ENCODE measurements at regions not wholly inside any gene's neighbourhood (a gene's known extent, or its start where the extent isn't known, plus 50 kb on each side); places are given as distances from the start of the nearest gene placed in this dataset.
"Not testable (repeated sequence)": the region's sequence is repeated elsewhere in the genome, so short reads cannot be mapped to it uniquely, and the experiment has no call there.

GRCh38 chr12:83700838-83701237, 1014.1 kb downstream of the TMTC2 start:
- no peak overlapping the region for H3K4me2 ChIP-seq (replicated peaks; ENCODE audit: low read depth, low read length, poor library complexity, severe bottlenecking)
- no peaks in the 10 kb centered on the region for H3K9me3 Mint-ChIP-seq (ENCODE audit: insufficient read depth)
- no peaks in the 10 kb centered on the region for H3K36me3 ChIP-seq (replicated peaks in 1 of 2; ENCODE audit: control extremely low read depth in 1 of 2, control insufficient read depth in 1 of 2, extremely low read depth in 1 of 2, insufficient read depth in 2 of 2, low read length in 1 of 2)
- no peaks in the 10 kb centered on the region for H3K4me1 Mint-ChIP-seq
- H2AFZ ChIP-seq (ENCODE audit: insufficient read depth, low read depth, low read length, poor library complexity, severe bottlenecking): no peak overlapping the region
- no peak for DNase-seq
- H3K27ac ChIP-seq (ENCODE audit: low read length in 2 of 2): no peak overlapping the region
- TF ChIP-seq EZH2 (IDR thresholded peaks at IDR 0.05; ENCODE audit: borderline replicate concordance, insufficient read depth, low read depth, low read length, poor library complexity, severe bottlenecking) (no peak), CTCF (IDR thresholded peaks at IDR 0.05) (no peak)
- H3K4me3 Mint-ChIP-seq: no peak overlapping the region
- no peaks in the 10 kb centered on the region for H4K20me1 ChIP-seq (ENCODE audit: control insufficient read depth, insufficient read depth, low read length, poor library complexity, severe bottlenecking)
- H3K4me3 ChIP-seq (ENCODE audit: control extremely low read depth in 1 of 5, extremely low read depth in 1 of 5, insufficient read depth in 1 of 5, low read depth in 2 of 5, low read length in 4 of 5): no peak overlapping the region
- ChIA-PET CTCF (no interaction called here), POLR2A (no interaction called here)
- no peaks in the 10 kb centered on the region for H3K27me3 ChIP-seq (replicated peaks in 1 of 4; ENCODE audit: control extremely low read depth in 1 of 4, control insufficient read depth in 3 of 4, insufficient read depth in 4 of 4, low read length in 3 of 4)
- H3K9me3 ChIP-seq (ENCODE audit: control extremely low read depth in 1 of 3, control insufficient read depth in 2 of 3, insufficient read depth in 1 of 3, low read length in 2 of 3): peaks cover 0 to 14% (median 0%) of the 10 kb centered on the region in 3 donors
- WGBS (ENCODE audit: insufficient coverage): no CpG with 5 or more reads among the region's 2 CpGs
- no peaks in the 10 kb centered on the region for H3K79me2 ChIP-seq (ENCODE audit: control insufficient read depth, insufficient read depth, low read length)
- no peak for ATAC-seq (ENCODE audit: low read depth)
- no peak overlapping the region for H3K9ac ChIP-seq (ENCODE audit: low read length)
- H3K27me3 Mint-ChIP-seq: no peaks in the 10 kb centered on the region
- H3K27ac Mint-ChIP-seq: no peak overlapping the region
- intact Hi-C loops (cut with micrococcal nuclease): no loop called here
- no peaks in the 10 kb centered on the region for H3K4me1 ChIP-seq (ENCODE audit: control insufficient read depth in 2 of 2, insufficient read depth in 2 of 2, low read length in 2 of 2)

GRCh38 chr12:83696311-83696710, 1009.6 kb downstream of the TMTC2 start:
- 95% methylated on average over 10 of the region's 13 CpGs for WGBS (ENCODE audit: insufficient coverage)
- DNase-seq; H3K9ac ChIP-seq (ENCODE audit: low read length); H3K9me3 Mint-ChIP-seq (ENCODE audit: insufficient read depth); CTCF ChIA-PET; H3K4me1 Mint-ChIP-seq; H3K27ac ChIP-seq (ENCODE audit: low read length in 2 of 2); H3K4me3 Mint-ChIP-seq; H3K4me1 ChIP-seq (ENCODE audit: control insufficient read depth in 2 of 2, insufficient read depth in 2 of 2, low read length in 2 of 2); intact Hi-C loops (cut with micrococcal nuclease); H2AFZ ChIP-seq (ENCODE audit: insufficient read depth, low read depth, low read length, poor library complexity, severe bottlenecking); H3K4me2 ChIP-seq (replicated peaks; ENCODE audit: low read depth, low read length, poor library complexity, severe bottlenecking); H3K9me3 ChIP-seq (ENCODE audit: control extremely low read depth in 1 of 3, control insufficient read depth in 2 of 3, insufficient read depth in 1 of 3, low read length in 2 of 3); H3K36me3 ChIP-seq (replicated peaks in 1 of 2; ENCODE audit: control extremely low read depth in 1 of 2, control insufficient read depth in 1 of 2, extremely low read depth in 1 of 2, insufficient read depth in 2 of 2, low read length in 1 of 2); H3K79me2 ChIP-seq (ENCODE audit: control insufficient read depth, insufficient read depth, low read length); H4K20me1 ChIP-seq (ENCODE audit: control insufficient read depth, insufficient read depth, low read length, poor library complexity, severe bottlenecking); H3K27me3 Mint-ChIP-seq; H3K4me3 ChIP-seq (ENCODE audit: control extremely low read depth in 1 of 5, extremely low read depth in 1 of 5, insufficient read depth in 1 of 5, low read depth in 2 of 5, low read length in 4 of 5); ATAC-seq (ENCODE audit: low read depth); H3K27ac Mint-ChIP-seq; H3K27me3 ChIP-seq (replicated peaks in 1 of 4; ENCODE audit: control extremely low read depth in 1 of 4, control insufficient read depth in 3 of 4, insufficient read depth in 4 of 4, low read length in 3 of 4); POLR2A ChIA-PET: not testable (repeated sequence)

Data from B cell (primary cell).